ENCODE measurements at regions not wholly inside any gene's neighbourhood (a gene's known extent, or its start where the extent isn't known, plus 50 kb on each side); places are given as distances from the start of the nearest gene placed in this dataset.

- no peak for TF ChIP-seq REST (IDR thresholded peaks at IDR 0.05; ENCODE audit: low read depth)
- no peak for TF ChIP-seq POLR2A (IDR thresholded peaks at IDR 0.05; ENCODE audit: borderline replicate concordance, extremely low read depth, insufficient read depth, insufficient read length)
- no peak for TF ChIP-seq CTCF (IDR thresholded peaks at IDR 0.05 in 2 of 3, conservative IDR thresholded peaks at IDR 0.05 in 1 of 3; ENCODE audit: borderline replicate concordance in 1 of 3, insufficient read depth in 1 of 3, low read depth in 2 of 3, low read length in 2 of 3)
Measured at GRCh38 chr11:26201411-26201810, 130.5 kb upstream of the ANO3 start.

Measured in HCT116 (cell line).